ENCODE measurements at regions not wholly inside any gene's neighbourhood (a gene's known extent, or its start where the extent isn't known, plus 50 kb on each side); places are given as distances from the start of the nearest gene placed in this dataset.

GRCh38 chr6:91717094-91717493, 1130.2 kb upstream of the MAP3K7 start:
- no peaks in the 10 kb centered on the region for H3K36me3 ChIP-seq (replicated peaks; ENCODE audit: insufficient read depth, low read depth)
- H3K79me2 ChIP-seq = no peaks in the 10 kb centered on the region
- no peak overlapping the region for H3K4me2 ChIP-seq
- H3K9me2 ChIP-seq (replicated peaks; ENCODE audit: insufficient read depth) = no peaks in the 10 kb centered on the region
- no peak overlapping the region for H3K4me3 ChIP-seq
- no peaks in the 10 kb centered on the region for H3K4me1 ChIP-seq (ENCODE audit: insufficient read depth)
- no peaks in the 10 kb centered on the region for H4K20me1 ChIP-seq (ENCODE audit: insufficient read depth, poor library complexity, severe bottlenecking)
- TF ChIP-seq EZH2phosphoT487 (IDR thresholded peaks at IDR 0.05; ENCODE audit: low read depth, severe bottlenecking, unreplicated experiment) = no peak
- no peak for TF ChIP-seq EZH2 (IDR thresholded peaks at IDR 0.05; ENCODE audit: borderline replicate concordance)
- TF ChIP-seq CTCF (IDR thresholded peaks at IDR 0.05; ENCODE audit: poor library complexity) = no peak
- no peak overlapping the region for H2AFZ ChIP-seq
- no peaks in the 10 kb centered on the region for H3K9me3 ChIP-seq (ENCODE audit: low read depth)
- no peak overlapping the region for H3K27ac ChIP-seq
- no peaks in the 10 kb centered on the region for H3K27me3 ChIP-seq
- DNase-seq (ENCODE audit: low spot score) = no peak

GRCh38 chr6:91716361-91716760, 1129.5 kb upstream of the MAP3K7 start:
- H3K4me2 ChIP-seq = no peak overlapping the region
- no peak overlapping the region for H2AFZ ChIP-seq
- H3K79me2 ChIP-seq = no peaks in the 10 kb centered on the region
- no peak overlapping the region for H3K27ac ChIP-seq
- no peak for DNase-seq (ENCODE audit: low spot score)
- H3K4me1 ChIP-seq (ENCODE audit: insufficient read depth) = no peaks in the 10 kb centered on the region
- 84% methylated on average over 3 of the region's 3 CpGs for WGBS (ENCODE audit: low lambda C conversion rate, missing lambda C conversion rate)
- H3K4me3 ChIP-seq = no peak overlapping the region
- no peaks in the 10 kb centered on the region for H3K27me3 ChIP-seq
- no peaks in the 10 kb centered on the region for H3K9me2 ChIP-seq (replicated peaks; ENCODE audit: insufficient read depth)
- TF ChIP-seq CTCF (IDR thresholded peaks at IDR 0.05; ENCODE audit: poor library complexity) (no peak), EZH2phosphoT487 (IDR thresholded peaks at IDR 0.05; ENCODE audit: low read depth, severe bottlenecking, unreplicated experiment) (no peak), EZH2 (IDR thresholded peaks at IDR 0.05; ENCODE audit: borderline replicate concordance) (no peak)
- no peaks in the 10 kb centered on the region for H3K36me3 ChIP-seq (replicated peaks; ENCODE audit: insufficient read depth, low read depth)
- no peaks in the 10 kb centered on the region for H3K9me3 ChIP-seq (ENCODE audit: low read depth)
- H4K20me1 ChIP-seq (ENCODE audit: insufficient read depth, poor library complexity, severe bottlenecking) = no peaks in the 10 kb centered on the region

- no peak for TF ChIP-seq EZH2phosphoT487 (IDR thresholded peaks at IDR 0.05; ENCODE audit: low read depth, severe bottlenecking, unreplicated experiment)
- H3K27me3 ChIP-seq = no peaks in the 10 kb centered on the region
- WGBS (ENCODE audit: low lambda C conversion rate, missing lambda C conversion rate) = 93% methylated on average over 10 of the region's 11 CpGs
Measured at GRCh38 chr6:91715171-91715805, 1128.4 kb upstream of the MAP3K7 start.

GRCh38 chr6:91713911-91714310, 1127.0 kb upstream of the MAP3K7 start:
- TF ChIP-seq EZH2 (IDR thresholded peaks at IDR 0.05; ENCODE audit: borderline replicate concordance) (no peak), CTCF (IDR thresholded peaks at IDR 0.05; ENCODE audit: poor library complexity) (no peak), EZH2phosphoT487 (IDR thresholded peaks at IDR 0.05; ENCODE audit: low read depth, severe bottlenecking, unreplicated experiment) (no peak)
- no peaks in the 10 kb centered on the region for H3K9me3 ChIP-seq (ENCODE audit: low read depth)
- H3K4me1 ChIP-seq (ENCODE audit: insufficient read depth) = no peaks in the 10 kb centered on the region
- no peak overlapping the region for H3K4me3 ChIP-seq
- no peaks in the 10 kb centered on the region for H4K20me1 ChIP-seq (ENCODE audit: insufficient read depth, poor library complexity, severe bottlenecking)
- no peak overlapping the region for H2AFZ ChIP-seq
- no peaks in the 10 kb centered on the region for H3K36me3 ChIP-seq (replicated peaks; ENCODE audit: insufficient read depth, low read depth)
- no peaks in the 10 kb centered on the region for H3K79me2 ChIP-seq
- no peaks in the 10 kb centered on the region for H3K27me3 ChIP-seq
- H3K9me2 ChIP-seq (replicated peaks; ENCODE audit: insufficient read depth) = no peaks in the 10 kb centered on the region
- no peak for DNase-seq (ENCODE audit: low spot score)
- H3K4me2 ChIP-seq = no peak overlapping the region
- no peak overlapping the region for H3K27ac ChIP-seq

More at GRCh38 chr6:91715171-91715805, 1128.4 kb upstream of the MAP3K7 start:
- Histone ChIP-seq H3K9me3 (ENCODE audit: low read depth) (no peaks in the 10 kb centered on the region), H3K27ac (no peak overlapping the region), H3K4me3 (no peak overlapping the region), H3K79me2 (no peaks in the 10 kb centered on the region), H3K4me2 (no peak overlapping the region), H4K20me1 (ENCODE audit: insufficient read depth, poor library complexity, severe bottlenecking) (no peaks in the 10 kb centered on the region), H3K4me1 (ENCODE audit: insufficient read depth) (no peaks in the 10 kb centered on the region), H3K36me3 (replicated peaks; ENCODE audit: insufficient read depth, low read depth) (no peaks in the 10 kb centered on the region), H3K9me2 (replicated peaks; ENCODE audit: insufficient read depth) (no peaks in the 10 kb centered on the region), H2AFZ (no peak overlapping the region)
- DNase-seq (ENCODE audit: low spot score) = no peak

Data from hepatocyte (in vitro differentiated cells).